ENCODE measurements at regions not wholly inside any gene's neighbourhood (a gene's known extent, or its start where the extent isn't known, plus 50 kb on each side); places are given as distances from the start of the nearest gene placed in this dataset.

GRCh38 chr22:27576815-27577573 is 224.6 kb downstream of the MN1 start:
- intact Hi-C loops (cut with DNase I) = no loop called here
- peak; percentile 56 for ATAC-seq (ENCODE audit: poor library complexity)
- peak; percentile 53 for DNase-seq

- no peak for ATAC-seq (ENCODE audit: poor library complexity)
- intact Hi-C loops (cut with DNase I) = no loop called here
Observed at GRCh38 chr22:27577574-27577969, 224.0 kb downstream of the MN1 start.

GRCh38 chr22:27578937-27579617 is 222.5 kb downstream of the MN1 start:
- intact Hi-C loops (cut with DNase I) = no loop called here
- ATAC-seq (ENCODE audit: poor library complexity) (no peak), DNase-seq (no peak)

More at GRCh38 chr22:27577574-27577969, 224.0 kb downstream of the MN1 start:
- DNase-seq = no peak

GRCh38 chr22:27580311-27580897 is 221.2 kb downstream of the MN1 start:
- DNase-seq = no peak
- ATAC-seq (ENCODE audit: poor library complexity) = no peak
- intact Hi-C loops (cut with DNase I) = no loop called here

GRCh38 chr22:27581236-27581635 is 220.3 kb downstream of the MN1 start:
- DNase-seq = no peak
- no peak for ATAC-seq (ENCODE audit: poor library complexity)
- intact Hi-C loops (cut with DNase I) = no loop called here

GRCh38 chr22:27581688-27582087 is 219.9 kb downstream of the MN1 start:
- intact Hi-C loops (cut with DNase I) = no loop called here
- DNase-seq = peak; percentile 93
- ATAC-seq (ENCODE audit: poor library complexity) = peak; percentile 84

GRCh38 chr22:27583856-27584255 is 217.7 kb downstream of the MN1 start:
- DNase-seq (no peak), ATAC-seq (ENCODE audit: poor library complexity) (no peak)
- intact Hi-C loops (cut with DNase I) = no loop called here

GRCh38 chr22:27585141-27585540 is 216.4 kb downstream of the MN1 start:
- ATAC-seq (ENCODE audit: poor library complexity) = no peak
- intact Hi-C loops (cut with DNase I) = no loop called here

GRCh38 chr22:27588268-27588667 is 213.3 kb downstream of the MN1 start:
- intact Hi-C loops (cut with DNase I) = no loop called here
- DNase-seq (no peak), ATAC-seq (ENCODE audit: poor library complexity) (no peak)

More at GRCh38 chr22:27585141-27585540, 216.4 kb downstream of the MN1 start:
- no peak for DNase-seq

GRCh38 chr22:27588915-27589314 is 212.6 kb downstream of the MN1 start:
- intact Hi-C loops (cut with DNase I) = no loop called here
- no peak for DNase-seq
- ATAC-seq (ENCODE audit: poor library complexity) = no peak

- DNase-seq (no peak), ATAC-seq (ENCODE audit: poor library complexity) (no peak)
Observed at GRCh38 chr22:27591060-27591459, 210.5 kb downstream of the MN1 start.

GRCh38 chr22:27593378-27593777 is 208.2 kb downstream of the MN1 start:
- intact Hi-C loops (cut with DNase I) = no loop called here
- ATAC-seq (ENCODE audit: poor library complexity) = no peak

More at GRCh38 chr22:27591060-27591459, 210.5 kb downstream of the MN1 start:
- intact Hi-C loops (cut with DNase I) = no loop called here

GRCh38 chr22:27594020-27594419 is 207.5 kb downstream of the MN1 start:
- intact Hi-C loops (cut with DNase I) = no loop called here
- DNase-seq (no peak), ATAC-seq (ENCODE audit: poor library complexity) (no peak)

More at GRCh38 chr22:27593378-27593777, 208.2 kb downstream of the MN1 start:
- DNase-seq = no peak

GRCh38 chr22:27594474-27595134 is 207.0 kb downstream of the MN1 start:
- DNase-seq = no peak
- no peak for ATAC-seq (ENCODE audit: poor library complexity)
- intact Hi-C loops (cut with DNase I) = no loop called here

- ATAC-seq (ENCODE audit: poor library complexity) = no peak
- intact Hi-C loops (cut with DNase I) = no loop called here
- no peak for DNase-seq
Observed at GRCh38 chr22:27596133-27596870, 205.3 kb downstream of the MN1 start.

GRCh38 chr22:27597703-27598444 is 203.7 kb downstream of the MN1 start:
- intact Hi-C loops (cut with DNase I) = no loop called here
- ATAC-seq (ENCODE audit: poor library complexity) = no peak
- no peak for DNase-seq

GRCh38 chr22:27598792-27599191 is 202.8 kb downstream of the MN1 start:
- intact Hi-C loops (cut with DNase I) = no loop called here
- no peak for DNase-seq
- ATAC-seq (ENCODE audit: poor library complexity) = no peak

GRCh38 chr22:27601195-27601594 is 200.4 kb downstream of the MN1 start:
- peak; percentile 29 for ATAC-seq (ENCODE audit: poor library complexity)
- no peak for DNase-seq
- intact Hi-C loops (cut with DNase I) = no loop called here

Measured in Right ventricle myocardium superior (tissue), 1 donor.